ENCODE measurements at regions not wholly inside any gene's neighbourhood (a gene's known extent, or its start where the extent isn't known, plus 50 kb on each side); places are given as distances from the start of the nearest gene placed in this dataset.

- Histone ChIP-seq H3K4me3 (no peak overlapping the region), H3K4me2 (no peak overlapping the region), H3K4me1 (peaks cover 5% of the 10 kb centered on the region; the same call in 2 of the 3 replicates), H3K27ac (no peak overlapping the region), H3K9me3 (0 out of 3 replicates have a peak, but pooled peaks cover 5% of the 10 kb centered on the region)
- FAIRE-seq (no peak), ATAC-seq (no peak), DNase-seq (ENCODE audit: low read depth in 1 of 2, low spot score in 1 of 2) (no peak)
- 86% methylated on average over 9 of the region's 9 CpGs for WGBS (ENCODE audit: missing lambda C conversion rate)
- TF ChIP-seq BHLHE40 (IDR thresholded peaks at IDR 0.05; ENCODE audit: low read depth, low read length) (no peak), SREBF2 (IDR thresholded peaks at IDR 0.05) (no peak), USF2 (IDR thresholded peaks at IDR 0.05) (no peak), MAZ (IDR thresholded peaks at IDR 0.05; ENCODE audit: borderline replicate concordance, low read depth, low read length) (no peak), MAFK (IDR thresholded peaks at IDR 0.05; ENCODE audit: partially characterized antibody) (no peak)
- ChIA-PET POLR2A (no interaction called here), CTCF (interaction anchor here (0.9 kb wide), 1 partner anchor 8 kb away, joined by 3 read pairs; no protein-coding TSS in a partner anchor)
Observed at GRCh38 chr17:72353502-72353901, 232.7 kb downstream of the SOX9 start.

- POLR2A ChIA-PET = no interaction called here
- Histone ChIP-seq H3K27ac (no peak overlapping the region), H3K9me3 (0 out of 3 replicates have a peak, but pooled peaks cover 5% of the 10 kb centered on the region), H3K4me1 (peaks cover 10% of the 10 kb centered on the region; the same call in 2 of the 3 replicates), H3K4me2 (no peak overlapping the region), H3K4me3 (no peak overlapping the region)
- FAIRE-seq (no peak), ATAC-seq (no peak), DNase-seq (ENCODE audit: low read depth in 1 of 2, low spot score in 1 of 2) (no peak)
- CTCF ChIA-PET = interaction anchor here (0.9 kb wide), 1 partner anchor 9 kb away, joined by 3 read pairs; no protein-coding TSS in a partner anchor
- 76% methylated on average over 8 of the region's 8 CpGs for WGBS (ENCODE audit: missing lambda C conversion rate)
- TF ChIP-seq FOXS1 (CRISPR knock-in tag; IDR thresholded peaks at IDR 0.05) (no peak), USF2 (IDR thresholded peaks at IDR 0.05) (no peak), EHMT2 (IDR thresholded peaks at IDR 0.05; ENCODE audit: low read depth) (no peak), NR3C1 (IDR thresholded peaks at IDR 0.05) (no peak), SMC3 (IDR thresholded peaks at IDR 0.05) (no peak), RARB (CRISPR knock-in tag; IDR thresholded peaks at IDR 0.05) (no peak), POLR2A (IDR thresholded peaks at IDR 0.05; ENCODE audit: low read length) (no peak), HOXA7 (CRISPR knock-in tag; IDR thresholded peaks at IDR 0.05) (no peak), PHF8 (IDR thresholded peaks at IDR 0.05; ENCODE audit: borderline replicate concordance, low read depth) (no peak), MAZ (IDR thresholded peaks at IDR 0.05; ENCODE audit: borderline replicate concordance, low read depth, low read length) (no peak), GATA3 (IDR thresholded peaks at IDR 0.05; ENCODE audit: borderline replicate concordance) (no peak), CBX8 (IDR thresholded peaks at IDR 0.05) (no peak), ATOH8 (CRISPR knock-in tag; IDR thresholded peaks at IDR 0.05; ENCODE audit: low read depth) (no peak), RCOR1 (IDR thresholded peaks at IDR 0.05; ENCODE audit: low read depth, low read length) (no peak), POLR2AphosphoS2 (conservative IDR thresholded peaks at IDR 0.05; ENCODE audit: low read length) (no peak), ZNF302 (CRISPR knock-in tag; IDR thresholded peaks at IDR 0.05) (no peak), ELK1 (IDR thresholded peaks at IDR 0.05; ENCODE audit: low read depth, low read length) (no peak), BCL3 (IDR thresholded peaks at IDR 0.05) (no peak), JUN (IDR thresholded peaks at IDR 0.05) (no peak), MAX (IDR thresholded peaks at IDR 0.05) (no peak)
Observed at GRCh38 chr17:72354071-72354470, 233.3 kb downstream of the SOX9 start.
